Stimulated activated CD8-positive, alpha-beta memory T cell treated with anti-CD3 and anti-CD28 coated beads, Interleukin-2, amount 100 ng/mL, for 1 hour (primary cell): ENCODE measurements at regions not wholly inside any gene's neighbourhood (a gene's known extent, or its start where the extent isn't known, plus 50 kb on each side); places are given as distances from the start of the nearest gene placed in this dataset.

Experiments used
- DNase-seq, 2 donors: peaks; one replicate each; pipeline ENCODE4 v3.0.0-alpha.2; 2020; ENCODE audit warnings: low read depth in 2 of 2

- no peak for DNase-seq
Measured at GRCh38 chr16:86403085-86403484, 107.2 kb upstream of the FOXF1 start.

DNA sequence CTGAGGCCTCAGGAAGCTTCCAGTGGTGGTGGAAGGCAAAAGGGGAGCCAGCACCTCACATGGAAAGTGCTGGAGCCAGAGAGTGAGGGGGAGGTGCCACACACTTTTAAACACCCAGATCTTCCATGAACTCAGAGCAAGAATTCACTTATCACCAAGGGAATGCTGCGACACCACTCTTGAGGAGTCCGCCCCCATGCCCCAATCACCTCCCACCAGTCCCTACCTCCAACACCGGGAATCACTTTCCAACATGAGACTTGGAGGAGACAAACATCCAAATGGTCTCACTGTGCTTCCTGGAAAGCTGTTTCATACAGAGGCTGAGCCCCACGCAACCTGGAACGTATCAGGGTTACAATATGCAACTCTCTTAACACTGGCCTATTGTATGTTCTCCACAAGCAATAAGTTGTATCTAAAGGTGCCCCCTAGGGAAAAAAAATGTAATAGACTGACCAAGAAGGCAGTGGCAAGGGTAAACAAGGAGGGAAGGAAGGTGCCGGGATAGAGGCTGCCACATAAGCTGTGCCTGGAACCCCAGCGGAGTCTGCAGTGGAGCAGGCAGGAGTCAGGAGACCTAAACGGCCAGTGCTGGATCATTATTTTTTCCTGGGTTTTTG lies 106.7 kb upstream of the FOXF1 start:
- no peak for DNase-seq

- DNase-seq, result no peak
Measured at GRCh38 chr16:86404678-86405077, 105.6 kb upstream of the FOXF1 start.

DNA sequence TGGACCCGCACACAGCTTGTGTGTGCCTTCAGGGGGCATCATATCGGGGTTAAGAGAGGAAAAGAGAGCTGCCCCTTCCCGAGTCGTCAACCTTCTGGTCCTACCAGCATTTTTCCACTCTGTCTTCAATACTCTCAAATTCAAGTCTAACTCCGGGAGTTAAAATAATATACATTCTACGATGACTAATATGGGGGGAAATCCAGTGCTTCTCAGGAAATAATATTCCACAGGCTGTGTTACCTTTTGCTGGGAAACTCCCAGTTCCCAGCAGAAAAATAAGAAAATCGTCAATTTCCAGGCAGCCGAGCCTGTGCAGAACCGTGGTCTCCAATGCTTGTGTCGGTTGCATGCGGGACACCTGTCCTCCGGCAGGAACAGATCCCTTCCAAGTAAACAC lies 105.0 kb upstream of the FOXF1 start:
- DNase-seq, result no peak

DNA sequence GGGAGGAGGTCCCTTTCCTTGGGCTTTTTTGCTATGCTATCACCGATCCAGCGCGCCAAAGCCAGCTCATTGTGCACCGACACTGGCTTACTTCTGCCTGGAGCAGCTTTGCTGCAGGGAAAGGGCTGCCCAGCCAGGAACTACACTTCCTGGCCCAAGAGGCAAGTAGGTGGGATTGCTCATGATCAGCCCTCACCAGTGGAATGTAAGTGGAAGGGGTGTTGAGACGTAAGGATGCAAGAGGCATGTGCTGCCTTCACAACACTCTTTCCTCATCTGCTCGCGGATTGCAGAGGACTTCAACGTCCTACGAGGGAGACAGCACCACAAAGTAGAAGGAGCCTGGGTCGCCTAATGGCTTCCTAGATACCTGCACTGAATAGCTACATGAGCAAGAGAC lies 104.3 kb upstream of the FOXF1 start:
- no peak for DNase-seq

DNA sequence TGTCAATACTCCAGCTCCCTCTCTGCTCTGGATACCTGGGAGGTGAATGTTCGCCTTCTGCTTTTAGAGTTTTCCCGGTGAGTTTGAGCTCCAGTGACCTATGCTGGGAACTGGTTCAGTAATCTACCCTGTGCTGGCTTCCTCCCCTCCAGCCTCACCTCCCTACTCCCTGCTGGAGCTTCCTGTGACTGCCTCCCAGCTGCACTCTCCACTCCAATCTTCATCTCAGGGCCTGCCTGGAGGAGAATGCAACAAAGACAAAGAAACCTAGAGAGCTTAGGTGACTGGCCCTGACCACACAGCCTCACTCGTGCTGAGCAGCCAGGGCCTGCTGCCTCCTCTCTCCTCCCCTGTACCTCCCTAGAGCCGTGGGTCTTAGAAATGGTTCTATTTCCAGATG lies 101.6 kb upstream of the FOXF1 start:
- DNase-seq, result no peak

DNA sequence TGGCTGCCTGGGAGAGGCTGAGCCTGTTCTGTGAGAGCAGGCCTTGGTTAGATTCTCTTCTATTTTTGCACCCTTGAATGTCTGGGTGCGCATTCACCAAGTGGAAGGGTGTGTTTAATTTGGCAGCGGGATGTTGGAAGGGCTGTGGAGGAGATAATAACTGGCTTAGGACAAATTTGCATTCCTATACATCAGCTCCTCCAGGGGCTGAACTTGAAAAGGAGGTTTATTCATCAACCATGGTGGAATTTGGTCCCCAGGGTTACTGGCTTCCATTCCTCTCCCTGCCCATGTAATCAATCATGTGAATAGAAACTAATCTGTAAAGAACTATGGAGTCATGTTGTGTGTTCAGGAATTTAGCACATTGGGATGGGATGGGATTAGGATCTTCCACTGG lies 100.2 kb upstream of the FOXF1 start:
- no peak for DNase-seq

DNA sequence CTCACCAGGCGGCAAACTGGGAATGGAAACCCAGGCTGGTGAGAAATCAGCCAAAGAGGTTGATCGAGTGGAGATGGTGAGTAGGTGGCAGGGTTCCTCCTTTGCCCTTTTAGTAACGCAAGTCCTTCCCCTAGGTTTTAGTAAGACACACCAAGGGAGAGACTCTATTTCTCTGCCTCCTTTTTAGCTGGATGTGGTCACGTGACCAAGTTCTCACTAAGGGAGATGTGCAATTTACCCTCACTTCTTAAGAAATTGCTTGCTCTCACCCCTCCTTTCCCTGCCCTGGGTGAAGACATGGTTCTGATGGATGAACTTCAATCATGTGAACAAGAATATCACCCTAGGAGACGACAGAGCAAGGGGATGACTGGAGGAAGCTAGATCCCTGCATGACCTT lies 99.8 kb upstream of the FOXF1 start:
- DNase-seq, result no peak

GRCh38 chr16:86411897-86412296 lies 98.4 kb upstream of the FOXF1 start:
- no peak for DNase-seq

DNA sequence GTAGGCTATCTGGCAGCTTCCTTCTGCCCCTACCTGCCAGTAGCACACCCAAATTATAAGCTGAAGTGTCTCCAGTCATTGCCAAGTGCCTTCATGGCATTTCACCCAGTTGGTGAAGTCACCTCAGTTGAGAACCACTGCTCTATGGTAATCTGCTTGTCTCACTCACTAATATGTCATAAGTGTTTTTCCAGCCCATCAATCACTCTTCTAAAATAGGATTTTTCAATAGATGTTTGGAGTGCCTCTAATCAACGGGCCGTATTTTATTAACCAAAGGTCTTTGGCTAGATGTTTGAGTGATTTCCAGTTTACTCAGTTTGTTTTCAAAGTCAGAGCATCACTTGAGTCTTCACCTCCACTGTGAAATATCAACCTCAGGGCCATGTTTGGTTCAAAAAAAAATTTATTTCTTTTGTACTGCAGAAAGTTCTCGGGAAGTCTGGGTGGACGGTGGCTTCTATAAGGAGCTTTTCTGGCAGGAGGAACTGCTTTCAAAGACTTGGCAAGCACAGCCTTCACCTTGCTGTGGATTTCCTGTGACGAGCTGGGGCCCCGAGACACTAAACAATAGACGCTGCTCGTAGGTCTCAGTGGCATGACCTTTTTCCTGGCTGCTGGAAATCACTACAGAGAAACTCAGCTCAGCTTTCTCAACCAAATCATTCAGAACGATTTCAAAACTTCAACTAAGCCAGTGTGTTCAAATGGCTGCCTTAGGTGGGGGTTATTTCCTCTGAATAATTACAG lies 95.2 kb upstream of the FOXF1 start:
- DNase-seq, result no peak

DNA sequence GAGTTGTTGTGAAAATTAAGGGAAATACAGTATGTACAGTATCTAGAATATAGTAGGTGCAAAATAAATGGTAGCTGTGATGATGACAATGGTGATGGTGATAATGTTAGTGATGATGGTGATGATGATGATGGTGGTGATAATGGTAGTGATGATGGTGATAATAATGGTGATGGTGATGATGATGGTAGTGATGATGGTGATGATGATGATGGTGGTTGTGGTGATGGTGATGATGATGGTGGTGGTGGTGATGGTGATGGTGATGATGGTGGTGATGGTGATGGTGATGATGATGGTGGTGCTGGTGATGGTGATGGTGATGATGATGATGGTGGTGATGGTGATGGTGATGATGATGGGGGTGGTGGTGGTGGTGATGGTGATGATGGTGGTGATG lies 91.3 kb upstream of the FOXF1 start:
- no peak for DNase-seq

GRCh38 chr16:86419518-86419917 lies 90.8 kb upstream of the FOXF1 start:
- no peak for DNase-seq

- no peak for DNase-seq
Measured at GRCh38 chr16:86421995-86422394, 88.3 kb upstream of the FOXF1 start.

DNA sequence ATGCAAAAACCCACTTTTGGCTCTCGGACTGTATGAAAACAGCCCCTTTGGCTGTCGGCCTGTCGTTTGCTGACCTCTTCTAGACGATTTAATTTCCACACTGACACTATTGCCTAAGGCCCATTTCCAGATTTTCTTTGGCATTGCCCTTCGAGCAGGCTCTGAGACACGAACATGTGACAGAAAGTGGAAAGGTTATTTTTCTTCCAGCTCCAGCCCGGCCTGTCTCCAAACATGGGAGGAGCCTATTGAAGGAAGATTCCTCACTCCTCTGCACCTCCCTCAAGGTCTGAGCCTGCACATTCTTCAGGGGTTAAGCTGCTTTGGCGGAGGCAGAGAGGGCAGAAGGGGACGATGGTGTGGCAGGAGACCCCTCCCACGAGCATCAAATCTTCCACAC lies 85.9 kb upstream of the FOXF1 start:
- DNase-seq, result no peak

DNA sequence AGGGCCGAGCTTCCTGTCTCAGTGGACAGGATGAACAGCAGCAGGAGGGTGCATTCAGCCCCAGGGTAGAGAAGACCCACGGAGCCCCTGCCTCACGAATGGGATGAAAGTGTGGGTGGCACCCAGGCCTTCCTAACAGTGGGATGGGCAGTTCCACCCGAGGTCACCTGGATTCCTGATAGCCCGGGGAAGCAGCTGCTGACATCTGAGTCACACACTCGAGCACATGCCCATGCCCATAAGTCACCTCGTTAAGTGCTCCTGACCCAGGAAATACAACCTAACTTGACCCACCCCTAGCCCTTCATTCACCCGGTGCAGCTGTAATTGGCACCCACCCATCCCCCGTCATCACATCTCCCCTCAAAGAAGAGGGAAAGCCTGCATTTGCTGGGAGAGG lies 85.3 kb upstream of the FOXF1 start:
- no peak for DNase-seq

GRCh38 chr16:86426063-86426642 lies 84.2 kb upstream of the FOXF1 start:
- DNase-seq, result no peak

- DNase-seq, result no peak
Measured at GRCh38 chr16:86427433-86427851, 82.9 kb upstream of the FOXF1 start.

- no peak for DNase-seq
Measured at GRCh38 chr16:86428729-86429517, 81.4 kb upstream of the FOXF1 start.

- no peak for DNase-seq
Measured at GRCh38 chr16:86429663-86430062, 80.7 kb upstream of the FOXF1 start.

GRCh38 chr16:86430814-86431213 lies 79.5 kb upstream of the FOXF1 start:
- DNase-seq, result no peak

DNA sequence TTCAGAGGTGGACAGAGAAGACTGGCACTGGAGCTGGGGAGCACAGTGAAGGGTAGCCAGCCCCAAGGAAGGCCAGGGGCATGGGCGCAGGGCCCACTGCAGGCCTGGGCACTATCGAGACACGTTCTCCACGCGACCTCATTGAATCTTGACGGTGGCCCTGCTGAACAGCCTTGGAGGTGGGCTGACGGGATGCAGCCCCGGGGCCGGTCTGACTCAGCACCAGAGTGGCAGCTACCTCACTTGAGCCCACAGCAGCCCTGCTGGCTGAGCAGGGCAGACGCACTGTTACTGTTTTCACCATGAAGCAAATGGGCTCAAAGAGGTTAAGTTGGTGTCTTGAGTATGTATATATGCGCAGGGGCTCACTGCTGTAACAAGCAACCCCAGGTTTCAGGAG lies 78.8 kb upstream of the FOXF1 start:
- no peak for DNase-seq

GRCh38 chr16:86432048-86432447 lies 78.3 kb upstream of the FOXF1 start:
- DNase-seq, result no peak

DNA sequence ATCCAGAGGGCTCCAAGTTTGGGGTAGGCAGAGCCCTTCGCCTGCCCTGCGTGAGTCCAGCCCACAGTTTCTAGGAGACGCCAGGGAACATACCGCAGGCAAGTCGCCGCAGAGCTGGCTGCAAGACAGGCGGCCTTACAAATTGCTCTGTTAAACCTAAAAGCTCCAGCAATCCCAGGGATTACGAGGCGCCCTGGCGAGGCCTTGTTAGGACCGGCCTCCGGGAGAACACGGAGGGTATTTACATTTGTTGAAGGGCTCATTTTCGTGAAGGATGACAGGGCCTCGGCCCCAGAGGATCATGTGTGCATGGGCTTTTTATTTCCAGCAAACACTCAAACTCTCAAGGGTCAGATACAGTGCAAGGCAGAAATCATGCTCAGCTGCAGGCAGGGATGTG lies 77.6 kb upstream of the FOXF1 start:
- no peak for DNase-seq
